Heart left ventricle (tissue), 13 donors: ENCODE measurements at regions not wholly inside any gene's neighbourhood (a gene's known extent, or its start where the extent isn't known, plus 50 kb on each side); places are given as distances from the start of the nearest gene placed in this dataset.

ENCODE experiments used
- CTCF ChIP-seq, 12 donors: fragments of 200-600 bp; sonication (generic) in 4 of 12; IDR thresholded peaks; one replicate each; pipeline versions ENCODE4 v1.5.0 to v1.8.0; 2018 to 2022; ENCODE audit warnings: antibody characterized with exemption in 12 of 12, mild to moderate bottlenecking in 5 of 12
- POLR2A ChIP-seq, 2 donors: fragments of 450-650 bp; IDR thresholded peaks; one replicate each; pipeline ENCODE4 v1.6.1; 2017; ENCODE audit warnings: antibody characterized with exemption in 2 of 2, mild to moderate bottlenecking in 2 of 2, moderate library complexity in 2 of 2
- donor health status: ischemic (EF 13 %, LVEDD 7.1; RV severe dilation, severe dysfunction).
- donor health status: DM: no; HTN: yes; CAD: no.
- donor health status: DM: no; HTN: no; CAD: no.
- donor health status: ischemic (EF 25% LVEDD 6.9; RV normal size, moderate dysfunction).
- donor health status: ischemic (EF 25% LVEDD 5.7; RV mildly dilated, moderate dysfunction).
- donor health status: ischemic (EF 35%, LVEDD 5.7; RV mildly dilated, moderate dysfunction).
- donor health status: nonischemic (EF 11% LVEDD 7.7; RV severe dilation, severe dysfunction).
- donor health status: DM: yes; HTN: yes; CAD: no.
- donor health status: PGD.
- donor health status: ischemic (EF 29% LVEDD 5.4; RV normal size, mild dysfunction).
- donor health status: nonischemic (EF 23%, LVEDD 6.1; RV moderate dilation, normal function).

DNA sequence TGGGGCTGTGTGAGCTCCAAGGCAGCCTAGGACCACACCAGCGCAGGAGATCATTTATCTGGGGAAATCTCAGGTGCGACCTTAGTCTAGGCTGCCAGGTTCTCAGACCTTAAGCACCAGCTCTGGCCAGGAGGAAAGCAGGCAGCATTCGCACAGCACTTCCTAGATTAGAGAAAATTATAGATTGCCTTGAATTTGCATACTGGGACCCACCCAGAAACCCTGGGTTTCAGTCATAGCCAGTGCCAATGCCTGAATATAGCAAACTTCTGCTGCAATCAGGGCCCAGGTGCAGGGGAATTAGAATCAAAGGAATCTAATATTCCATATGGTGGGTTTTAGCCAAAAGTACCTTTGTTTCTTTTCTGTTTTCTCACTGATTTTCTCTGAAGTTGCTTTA lies 204.3 kb upstream of the CST7 start:
- TF ChIP-seq CTCF (IDR thresholded peaks at IDR 0.05) = no peak
- no peak for TF ChIP-seq POLR2A (IDR thresholded peaks at IDR 0.05)
